C4-2B (cell line): ENCODE measurements at regions not wholly inside any gene's neighbourhood (a gene's known extent, or its start where the extent isn't known, plus 50 kb on each side); places are given as distances from the start of the nearest gene placed in this dataset.

Experiments
- H3K27ac ChIP-seq: fragments of 450-650 bp; 2 replicates; pipeline ENCODE4 v1.5.1; 2017
- ZFX ChIP-seq: fragments of 450-650 bp; IDR thresholded peaks from 2 replicates; pipeline ENCODE4 v1.6.1; 2017
- TF ChIP-seq, protein P1 (sequence below): fragments of 450-650 bp; conservative IDR thresholded peaks from 2 replicates; pipeline ENCODE4 v1.5.1; 2017; ENCODE audit warnings: mild to moderate bottlenecking

GRCh38 chr17:36705874-36706731 lies 104.7 kb downstream of the MRM1 start:
- TF ChIP-seq, protein P1, sequence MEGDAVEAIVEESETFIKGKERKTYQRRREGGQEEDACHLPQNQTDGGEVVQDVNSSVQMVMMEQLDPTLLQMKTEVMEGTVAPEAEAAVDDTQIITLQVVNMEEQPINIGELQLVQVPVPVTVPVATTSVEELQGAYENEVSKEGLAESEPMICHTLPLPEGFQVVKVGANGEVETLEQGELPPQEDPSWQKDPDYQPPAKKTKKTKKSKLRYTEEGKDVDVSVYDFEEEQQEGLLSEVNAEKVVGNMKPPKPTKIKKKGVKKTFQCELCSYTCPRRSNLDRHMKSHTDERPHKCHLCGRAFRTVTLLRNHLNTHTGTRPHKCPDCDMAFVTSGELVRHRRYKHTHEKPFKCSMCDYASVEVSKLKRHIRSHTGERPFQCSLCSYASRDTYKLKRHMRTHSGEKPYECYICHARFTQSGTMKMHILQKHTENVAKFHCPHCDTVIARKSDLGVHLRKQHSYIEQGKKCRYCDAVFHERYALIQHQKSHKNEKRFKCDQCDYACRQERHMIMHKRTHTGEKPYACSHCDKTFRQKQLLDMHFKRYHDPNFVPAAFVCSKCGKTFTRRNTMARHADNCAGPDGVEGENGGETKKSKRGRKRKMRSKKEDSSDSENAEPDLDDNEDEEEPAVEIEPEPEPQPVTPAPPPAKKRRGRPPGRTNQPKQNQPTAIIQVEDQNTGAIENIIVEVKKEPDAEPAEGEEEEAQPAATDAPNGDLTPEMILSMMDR = peak; percentile 89
- TF ChIP-seq ZFX = no peak
- H3K27ac ChIP-seq = no peak overlapping the region

DNA sequence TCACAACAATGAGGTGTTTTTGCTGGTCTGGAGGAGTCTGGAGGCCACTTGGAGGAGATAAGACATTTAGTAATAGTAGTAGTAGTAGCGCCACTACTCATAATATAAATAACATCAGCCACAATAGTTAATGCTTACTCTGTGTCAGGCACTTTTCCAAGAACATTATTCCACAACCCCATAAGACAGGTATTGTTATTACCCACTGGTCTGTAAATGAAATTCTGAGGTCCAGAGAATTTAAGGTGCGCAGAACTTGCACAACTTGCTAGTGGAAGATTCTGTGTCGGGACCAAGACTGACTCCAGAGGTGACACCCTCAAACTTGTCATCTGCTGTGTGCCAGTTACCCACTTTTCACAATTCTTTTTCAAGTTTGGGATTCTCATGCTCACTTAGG lies 106.5 kb downstream of the MRM1 start:
- TF ChIP-seq ZFX = no peak
- TF ChIP-seq, protein P1 = no peak

GRCh38 chr17:36714789-36715188 lies 113.4 kb downstream of the MRM1 start:
- no peak for TF ChIP-seq ZFX
- TF ChIP-seq, protein P1 = no peak
- no peak overlapping the region for H3K27ac ChIP-seq

More for the DNA sequence above, 106.5 kb downstream of the MRM1 start:
- no peak overlapping the region for H3K27ac ChIP-seq

DNA sequence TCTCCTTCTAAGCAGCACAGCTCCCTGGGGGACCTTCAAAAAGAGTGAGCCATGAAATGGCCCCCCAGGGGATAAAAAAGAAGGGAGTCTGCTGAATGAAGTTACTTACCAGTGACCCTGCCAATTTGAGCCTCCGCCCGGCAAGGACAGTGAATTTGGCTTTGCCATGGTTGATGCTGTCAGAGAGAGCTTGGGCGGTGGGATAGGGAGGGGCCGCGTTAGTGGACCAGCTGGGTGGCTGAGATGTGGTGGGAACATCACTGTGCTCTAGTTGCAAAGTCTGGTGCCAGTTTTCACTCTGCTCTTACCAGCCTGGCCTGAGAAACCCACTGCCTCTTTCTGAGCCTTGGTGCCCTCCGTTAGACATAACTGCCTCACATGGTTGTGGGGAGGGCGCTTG lies 114.6 kb downstream of the MRM1 start:
- TF ChIP-seq, protein P1 = no peak
- no peak for TF ChIP-seq ZFX

DNA sequence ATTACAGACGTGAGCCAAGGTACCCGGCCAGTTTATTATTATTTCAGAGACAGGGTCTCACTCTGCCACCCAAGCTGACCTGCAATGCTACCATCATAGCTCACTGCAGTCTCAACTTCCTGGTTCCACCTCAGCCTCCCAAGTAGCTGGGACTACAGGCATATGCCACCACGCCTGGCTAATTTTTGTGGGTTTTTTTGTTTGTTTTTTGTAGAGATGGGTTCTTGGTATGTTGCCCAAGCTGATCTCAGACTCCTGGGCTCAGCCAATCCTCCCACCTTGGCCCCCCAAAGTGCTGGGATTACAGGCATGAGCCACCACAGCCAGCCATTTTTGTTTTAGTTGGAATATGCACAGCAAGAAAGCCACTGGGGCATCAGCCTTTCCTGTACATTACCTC lies 115.7 kb downstream of the MRM1 start:
- H3K27ac ChIP-seq = no peak overlapping the region
- TF ChIP-seq, protein P1 = no peak
- TF ChIP-seq ZFX = no peak

More for the DNA sequence above, 114.6 kb downstream of the MRM1 start:
- no peak overlapping the region for H3K27ac ChIP-seq

DNA sequence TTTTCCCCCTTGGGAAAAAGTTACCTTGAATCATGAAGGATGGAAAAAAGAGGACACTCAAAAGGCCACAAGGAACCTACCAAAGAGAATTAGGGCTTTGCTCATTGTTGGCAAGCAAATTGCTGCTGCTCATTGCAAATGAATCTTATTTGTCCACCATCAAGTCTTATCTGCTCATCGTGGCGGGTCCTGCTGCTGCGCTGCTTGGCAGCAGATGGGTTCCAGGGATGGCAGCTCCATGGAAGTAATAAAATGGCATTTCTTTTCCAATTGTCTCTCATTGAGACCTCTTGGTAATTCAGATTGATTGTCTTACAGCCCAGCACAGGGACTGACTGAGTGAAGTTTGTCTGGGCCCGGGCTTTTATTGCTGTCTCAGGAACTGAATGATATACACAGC lies 118.7 kb downstream of the MRM1 start:
- no peak overlapping the region for H3K27ac ChIP-seq
- TF ChIP-seq, protein P1 = no peak
- no peak for TF ChIP-seq ZFX

DNA sequence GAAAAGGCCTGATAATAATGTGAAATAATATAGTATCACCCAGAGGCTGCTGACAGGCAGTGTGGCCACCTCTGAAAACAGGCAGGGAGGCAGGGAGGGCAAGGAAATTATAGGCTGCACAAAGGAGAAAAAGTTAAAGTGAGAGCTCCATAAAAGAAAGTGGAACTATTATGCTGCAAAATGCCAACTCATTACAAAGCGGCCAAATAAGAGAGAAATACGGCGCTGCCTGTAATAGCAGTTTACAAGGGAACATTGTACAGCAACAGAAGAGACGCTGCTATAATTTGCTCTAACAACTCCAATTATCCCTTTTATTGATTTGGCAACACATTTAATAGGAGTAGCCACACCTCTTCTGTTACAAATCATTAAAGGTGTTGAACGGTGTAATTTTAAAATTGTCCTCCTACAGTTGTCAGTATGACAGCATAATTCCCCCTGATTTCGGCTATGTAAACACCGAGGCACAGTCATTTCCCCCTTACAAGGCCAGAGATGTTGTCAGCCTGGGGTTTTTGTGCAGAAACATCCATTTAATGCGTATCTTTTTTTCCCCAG lies 120.3 kb downstream of the MRM1 start:
- H3K27ac ChIP-seq = peak overlapping the region; percentile 50
- TF ChIP-seq ZFX = no peak
- TF ChIP-seq, protein P1 = no peak
